Activated T-helper 9 cell treated with anti-CD3 and anti-CD28 coated beads, Interleukin-2, amount 50 U/mL, for 16 hours (primary cell): ENCODE measurements at regions not wholly inside any gene's neighbourhood (a gene's known extent, or its start where the extent isn't known, plus 50 kb on each side); places are given as distances from the start of the nearest gene placed in this dataset.

Experiments
- DNase-seq: peaks from one replicate; pipeline ENCODE4 v3.0.0-alpha.2; 2020; ENCODE audit warnings: low read depth

- no peak for DNase-seq
Measured at GRCh38 chr5:56346741-56347535, 113.8 kb upstream of the ANKRD55 start.

DNA sequence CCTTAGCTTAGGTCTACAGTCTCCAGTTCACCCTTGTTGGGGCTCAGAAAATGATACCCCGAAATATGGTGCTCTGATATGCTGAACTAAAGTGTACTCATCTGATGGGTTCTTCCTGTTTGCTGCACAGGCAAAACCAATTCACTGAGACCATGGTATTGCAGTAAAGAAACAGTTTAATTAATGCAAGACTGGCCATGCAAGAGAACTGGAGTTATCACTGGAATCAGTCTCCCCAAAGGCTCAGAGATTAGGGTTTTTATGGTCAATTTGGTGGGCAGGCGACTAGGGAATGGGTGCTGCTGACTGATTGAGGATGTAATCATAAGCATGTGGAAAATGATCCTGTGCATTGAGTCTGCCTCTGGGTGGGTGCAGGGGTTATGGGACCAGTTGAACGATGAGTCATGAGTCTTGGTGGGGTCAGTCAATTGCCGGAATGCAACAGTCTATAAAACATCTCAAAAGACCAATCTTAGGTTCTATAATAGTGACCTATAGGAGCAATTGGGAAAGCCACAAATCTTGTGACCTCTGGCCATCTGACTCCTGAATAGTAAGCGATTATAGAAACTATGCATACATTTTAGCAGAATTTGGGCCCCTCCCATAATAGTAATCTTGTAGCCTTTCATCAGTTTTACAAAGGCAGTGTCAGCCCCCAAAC is 113.0 kb upstream of the ANKRD55 start:
- no peak for DNase-seq

- DNase-seq: no peak
Measured at GRCh38 chr5:56345352-56345751, 112.2 kb upstream of the ANKRD55 start.

GRCh38 chr5:56344594-56344993 is 111.5 kb upstream of the ANKRD55 start:
- no peak for DNase-seq

DNA sequence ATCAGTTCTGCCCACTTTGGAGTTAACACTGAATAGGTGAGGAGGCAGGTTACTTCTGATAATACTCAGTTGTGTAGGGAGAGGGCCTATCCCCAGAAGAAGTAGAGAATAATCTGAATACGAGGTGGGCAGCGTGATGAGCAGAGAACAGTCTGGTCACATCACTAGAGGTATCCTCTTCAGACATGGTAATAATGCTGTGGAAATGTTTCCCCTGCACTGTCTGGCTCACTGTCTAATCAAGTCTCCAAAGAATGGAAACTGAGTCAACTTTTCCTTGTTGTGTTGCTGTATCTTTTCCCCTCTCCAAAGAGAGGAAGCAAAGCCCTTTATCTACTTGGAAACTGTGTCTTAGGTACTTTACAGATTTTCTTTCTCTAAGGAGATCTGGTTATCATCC is 110.9 kb upstream of the ANKRD55 start:
- no peak for DNase-seq

DNA sequence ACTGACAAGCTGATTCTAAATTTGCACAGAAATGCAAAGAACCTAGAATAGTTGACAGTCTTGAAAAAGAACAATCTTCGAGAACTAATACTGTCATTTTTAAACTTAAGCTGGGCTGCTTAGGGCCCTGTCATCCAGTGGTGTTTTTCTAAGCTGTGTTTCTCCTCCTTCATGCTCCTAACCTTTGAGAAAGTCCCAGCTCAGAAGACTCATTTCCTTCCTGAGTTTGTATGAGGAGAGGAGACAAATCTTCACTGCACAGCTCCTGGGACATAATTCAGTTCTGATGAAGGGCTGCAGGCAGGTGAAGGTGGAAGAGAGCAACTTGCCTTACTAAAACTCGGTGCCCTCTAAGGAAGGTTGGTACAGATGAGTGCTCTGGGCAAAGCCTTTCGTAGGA is 109.5 kb upstream of the ANKRD55 start:
- DNase-seq: no peak

GRCh38 chr5:56340196-56340980 is 107.3 kb upstream of the ANKRD55 start:
- no peak for DNase-seq

DNA sequence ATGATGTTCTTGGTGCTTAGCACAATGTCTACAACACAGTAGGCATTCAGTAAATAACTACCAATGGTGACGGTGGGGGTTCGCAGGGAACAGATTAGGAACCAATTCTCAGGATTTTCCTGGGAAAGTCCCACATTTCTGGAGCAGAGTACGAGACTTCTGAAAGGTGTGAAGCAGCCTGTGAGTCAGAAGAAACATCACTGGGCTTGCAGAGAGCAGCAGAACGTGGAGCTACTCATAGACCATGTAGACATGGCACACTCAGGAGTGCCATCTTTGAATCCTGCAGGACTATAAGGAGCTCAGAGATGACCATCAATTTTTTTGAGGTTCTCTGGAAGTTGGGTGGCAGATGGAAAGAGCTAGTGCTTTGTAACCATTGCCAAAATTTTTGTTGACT is 106.6 kb upstream of the ANKRD55 start:
- DNase-seq: no peak

- DNase-seq: no peak
Measured at GRCh38 chr5:56337715-56338319, 104.7 kb upstream of the ANKRD55 start.

DNA sequence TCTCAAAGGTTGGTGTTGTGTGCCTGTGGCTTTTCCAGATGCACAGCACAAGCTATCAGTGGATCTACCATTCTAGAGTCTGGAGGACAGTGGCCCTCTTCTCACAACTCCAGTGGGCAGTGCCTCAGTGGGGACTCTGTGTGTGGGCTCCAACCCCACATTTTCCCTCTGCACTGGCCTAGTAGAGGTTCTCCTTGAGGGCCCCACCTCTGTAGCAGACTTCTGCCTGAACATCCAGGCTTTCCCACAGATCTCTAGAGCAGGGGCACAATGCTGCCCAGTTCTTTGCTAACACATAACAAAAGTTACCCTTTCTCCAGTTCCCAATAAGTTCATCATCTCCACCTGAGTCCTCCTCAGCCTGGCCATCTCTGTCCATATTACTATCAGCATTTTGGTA is 102.1 kb upstream of the ANKRD55 start:
- DNase-seq: no peak

GRCh38 chr5:56330806-56331205 is 97.7 kb upstream of the ANKRD55 start:
- no peak for DNase-seq

GRCh38 chr5:56330167-56330566 is 97.0 kb upstream of the ANKRD55 start:
- DNase-seq: no peak

DNA sequence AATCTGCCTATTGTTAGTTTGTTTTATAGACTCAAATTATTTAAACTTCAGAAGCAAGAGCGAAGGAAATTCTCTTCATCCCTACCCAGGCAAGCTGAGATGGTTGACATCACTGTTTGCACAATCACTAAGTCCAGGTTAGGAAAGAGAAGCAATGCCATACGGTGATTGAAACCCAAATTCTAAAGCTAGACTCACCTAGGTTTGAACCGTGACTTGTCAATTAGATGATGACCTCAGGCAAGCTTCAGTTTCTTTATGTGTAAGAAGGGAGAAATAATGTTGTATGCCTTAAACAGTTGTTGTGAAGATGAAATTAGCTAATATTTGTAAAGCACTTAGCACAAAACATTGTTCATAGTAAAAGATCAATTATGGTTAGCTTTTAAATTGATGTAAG is 96.5 kb upstream of the ANKRD55 start:
- no peak for DNase-seq

- no peak for DNase-seq
Measured at GRCh38 chr5:56328753-56329560, 95.8 kb upstream of the ANKRD55 start.

- DNase-seq: peak; percentile 65
Measured at GRCh38 chr5:56327809-56328208, 94.7 kb upstream of the ANKRD55 start.

DNA sequence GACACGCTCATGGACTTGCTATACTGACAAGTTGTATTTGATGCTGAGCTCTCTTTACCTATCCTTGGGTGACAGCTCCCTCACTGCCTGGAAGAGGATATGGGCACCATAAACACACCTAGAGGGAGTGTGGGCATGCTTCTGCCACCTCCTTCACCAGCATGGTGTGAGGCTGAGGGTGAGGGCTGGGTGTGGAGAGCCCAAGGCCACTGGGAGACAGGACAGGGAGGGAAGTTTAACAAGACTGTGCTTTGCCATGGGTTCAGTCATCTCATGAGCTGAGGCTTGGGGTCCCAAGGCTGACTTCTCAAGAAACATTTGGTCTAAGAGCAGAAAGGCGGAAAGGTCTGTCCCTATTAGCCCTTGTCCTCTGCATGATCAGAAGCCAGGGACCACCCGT is 93.6 kb upstream of the ANKRD55 start:
- DNase-seq: no peak

- DNase-seq: no peak
Measured at GRCh38 chr5:56326116-56326515, 93.0 kb upstream of the ANKRD55 start.

DNA sequence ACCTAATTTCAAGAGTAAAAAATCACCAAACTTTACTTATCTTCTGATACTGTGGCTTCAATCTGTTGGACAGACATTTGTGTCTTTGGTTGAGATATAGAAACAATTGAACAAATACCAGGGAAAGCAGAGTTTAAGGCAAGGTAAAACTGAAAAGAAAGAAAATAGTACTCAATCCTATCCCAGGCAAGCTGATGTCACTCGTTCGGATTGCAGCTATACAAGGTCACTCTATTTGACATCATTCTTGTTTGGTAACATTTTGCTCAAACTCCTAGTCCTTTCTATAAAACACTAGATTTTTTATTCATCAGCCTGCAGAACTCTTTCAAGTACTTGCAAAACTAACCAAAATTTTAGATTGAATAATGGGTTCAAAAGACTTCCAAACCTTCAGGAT is 91.9 kb upstream of the ANKRD55 start:
- DNase-seq: no peak

GRCh38 chr5:56323505-56323904 is 90.4 kb upstream of the ANKRD55 start:
- no peak for DNase-seq

DNA sequence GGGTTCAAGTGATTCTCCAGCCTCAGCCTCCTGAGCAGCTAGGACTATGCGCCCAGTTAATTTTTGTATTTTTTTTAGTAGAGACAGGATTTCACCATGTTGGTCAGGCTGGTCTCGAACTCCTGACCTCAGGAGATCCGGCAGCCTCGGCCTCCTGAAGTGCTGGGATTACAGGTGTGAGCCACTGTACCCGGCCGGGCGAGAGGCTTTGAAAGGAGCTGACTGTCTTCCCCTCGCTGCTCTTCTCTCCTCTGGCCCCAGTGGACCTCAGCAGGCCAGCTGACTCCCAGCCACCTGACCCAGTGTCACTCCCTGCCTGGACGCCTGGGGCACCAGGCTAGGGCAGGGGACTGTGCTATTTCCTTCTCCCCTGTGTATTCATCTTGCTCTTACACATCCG is 89.5 kb upstream of the ANKRD55 start:
- DNase-seq: no peak

GRCh38 chr5:56321236-56321881 is 88.2 kb upstream of the ANKRD55 start:
- DNase-seq: no peak
